HG02763 (cell line): ENCODE measurements at regions not wholly inside any gene's neighbourhood (a gene's known extent, or its start where the extent isn't known, plus 50 kb on each side); places are given as distances from the start of the nearest gene placed in this dataset.

Experiments
- ATAC-seq: cut with Tn5 transposase; IDR thresholded peaks from one replicate; pipeline ENCODE4 v1.9.1; 2021; ENCODE audit warnings: mild to moderate bottlenecking, moderate library complexity; ENCODE audit not compliant: unreplicated experiment

GRCh38 chr6:12504325-12504966 lies 212.1 kb upstream of the PHACTR1 start:
- peak; percentile 44 for ATAC-seq

DNA sequence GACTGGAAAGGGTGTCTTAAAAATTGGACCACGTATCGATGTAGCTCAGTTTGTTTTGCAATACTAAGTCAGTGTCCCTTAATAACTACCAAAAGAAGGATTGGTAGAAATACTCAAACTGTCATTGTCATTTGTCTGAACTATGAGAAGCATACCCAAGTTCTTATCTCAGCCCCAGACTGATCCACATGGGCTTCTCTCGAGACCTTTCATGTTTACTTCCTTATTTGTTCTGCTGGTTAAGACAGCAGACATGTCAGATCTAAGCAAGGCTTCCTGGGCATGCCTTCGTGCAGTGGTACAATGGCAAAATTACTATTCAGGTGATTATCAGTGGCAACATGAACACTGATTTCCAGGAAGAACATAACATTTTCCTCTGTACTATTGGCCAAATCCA lies 211.1 kb upstream of the PHACTR1 start:
- ATAC-seq, result no peak

DNA sequence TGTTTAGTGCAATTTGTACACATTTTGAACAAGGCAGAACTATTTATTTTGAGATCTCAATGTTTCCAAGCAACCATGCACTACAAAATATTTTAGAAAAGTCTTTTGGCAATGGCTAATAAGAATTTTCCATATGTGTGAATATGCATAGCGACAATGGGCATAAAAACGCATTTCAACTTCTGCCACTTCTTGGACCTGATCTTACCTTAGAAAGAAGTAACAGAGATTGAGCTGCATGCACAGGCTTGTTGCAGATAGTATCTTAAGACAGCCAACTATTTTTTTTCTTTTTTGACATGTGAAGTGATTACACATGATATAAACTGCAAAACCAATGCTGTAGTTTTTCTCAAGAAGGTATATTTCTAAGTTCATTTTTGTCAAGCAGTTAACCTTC lies 210.4 kb upstream of the PHACTR1 start:
- no peak for ATAC-seq

GRCh38 chr6:12507636-12508035 lies 208.9 kb upstream of the PHACTR1 start:
- no peak for ATAC-seq

GRCh38 chr6:12508553-12508952 lies 208.0 kb upstream of the PHACTR1 start:
- ATAC-seq, result no peak

GRCh38 chr6:12509060-12509459 lies 207.5 kb upstream of the PHACTR1 start:
- no peak for ATAC-seq

GRCh38 chr6:12516070-12516469 lies 200.5 kb upstream of the PHACTR1 start:
- ATAC-seq, result peak; percentile 68

- no peak for ATAC-seq
Observed at GRCh38 chr6:12522347-12522746, 194.2 kb upstream of the PHACTR1 start.

- ATAC-seq, result no peak
Observed at GRCh38 chr6:12523726-12524125, 192.8 kb upstream of the PHACTR1 start.

- ATAC-seq, result no peak
Observed at GRCh38 chr6:12525276-12525675, 191.3 kb upstream of the PHACTR1 start.

DNA sequence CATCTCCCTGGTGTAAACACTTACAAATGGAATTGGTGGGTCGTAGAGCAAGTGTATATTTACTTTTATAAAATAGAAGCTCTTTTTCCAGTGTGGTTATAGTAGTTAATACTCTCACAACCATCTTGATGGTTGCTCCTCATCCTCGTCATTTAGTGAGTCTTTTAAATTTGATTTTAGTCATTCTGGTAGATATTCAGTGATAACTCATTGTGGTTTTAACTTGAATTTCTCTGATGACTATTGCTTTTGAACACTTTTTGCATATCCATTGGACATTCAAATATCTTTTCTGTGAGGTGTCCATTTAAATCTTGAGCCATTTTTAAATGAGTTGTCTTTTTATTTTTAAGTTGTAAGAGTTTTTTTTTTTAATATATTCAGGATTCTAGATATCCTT lies 189.2 kb upstream of the PHACTR1 start:
- ATAC-seq, result no peak

GRCh38 chr6:12528136-12528535 lies 188.4 kb upstream of the PHACTR1 start:
- ATAC-seq, result no peak

GRCh38 chr6:12528581-12529363 lies 187.8 kb upstream of the PHACTR1 start:
- ATAC-seq, result no peak

GRCh38 chr6:12529364-12530019 lies 187.1 kb upstream of the PHACTR1 start:
- ATAC-seq, result no peak

DNA sequence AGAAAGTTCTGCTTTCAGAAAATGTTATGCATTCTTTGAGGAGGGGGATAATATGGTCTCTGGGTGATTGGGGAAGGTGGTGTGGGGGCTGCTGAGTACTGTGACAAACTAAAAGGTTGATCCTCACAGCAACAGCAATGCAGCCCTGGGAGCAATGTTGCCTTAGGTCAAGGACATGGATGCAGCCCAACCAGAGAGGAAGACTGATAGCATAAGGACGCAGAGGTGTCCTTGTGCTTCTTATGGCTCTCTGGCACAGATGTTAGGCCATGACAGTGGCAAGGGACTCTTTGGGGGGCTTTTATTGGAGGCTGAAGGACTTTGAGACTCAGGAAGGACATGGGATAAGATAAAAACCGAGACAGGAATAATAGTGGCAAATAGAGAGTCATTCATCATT lies 186.2 kb upstream of the PHACTR1 start:
- ATAC-seq, result no peak

- no peak for ATAC-seq
Observed at GRCh38 chr6:12533586-12533985, 183.0 kb upstream of the PHACTR1 start.

GRCh38 chr6:12534069-12534853 lies 182.3 kb upstream of the PHACTR1 start:
- no peak for ATAC-seq

GRCh38 chr6:12535586-12536314 lies 180.8 kb upstream of the PHACTR1 start:
- ATAC-seq, result no peak

DNA sequence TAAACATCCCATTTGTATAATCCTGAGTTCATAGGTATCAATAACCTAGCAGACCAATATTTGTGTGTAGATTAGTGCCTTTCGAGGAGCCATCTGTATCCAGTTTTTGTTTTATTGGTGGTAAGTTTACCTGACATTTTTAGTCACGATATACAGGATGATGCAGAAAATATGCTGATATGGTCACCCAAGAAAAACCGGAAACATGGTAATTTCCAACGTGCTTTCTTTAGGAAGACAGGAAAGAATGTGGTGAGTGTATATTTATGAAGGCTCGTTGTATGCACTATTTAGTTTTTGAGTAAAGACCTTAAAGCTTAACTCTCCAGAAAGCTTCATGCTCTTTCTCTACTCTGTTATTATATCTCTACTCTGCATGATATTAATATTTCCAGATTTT lies 180.2 kb upstream of the PHACTR1 start:
- ATAC-seq, result no peak

DNA sequence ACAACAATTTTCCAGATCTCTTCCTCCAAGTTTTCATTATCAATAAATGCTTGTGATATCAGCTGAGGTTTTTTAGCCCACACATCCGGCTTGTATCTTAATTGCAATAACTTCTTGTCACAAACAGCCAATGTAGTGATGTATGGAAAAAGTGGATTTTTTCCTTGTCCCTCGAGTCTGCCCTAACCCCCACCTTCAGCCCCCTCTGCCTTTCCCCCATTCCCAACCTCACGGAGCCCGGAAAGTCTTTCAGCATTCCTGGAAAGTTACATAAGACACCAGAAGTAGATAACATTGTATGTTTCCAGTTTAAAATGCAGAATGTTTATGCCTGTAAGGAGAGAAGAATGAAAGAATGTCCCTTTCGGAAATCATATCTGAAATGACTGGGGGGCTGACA lies 179.2 kb upstream of the PHACTR1 start:
- ATAC-seq, result no peak
